ENCODE measurements at regions not wholly inside any gene's neighbourhood (a gene's known extent, or its start where the extent isn't known, plus 50 kb on each side); places are given as distances from the start of the nearest gene placed in this dataset.

GRCh38 chr11:26243426-26243825 is 88.5 kb upstream of the ANO3 start:
- DNase-seq (ENCODE audit: low read depth), result no peak

- peak; percentile 46 for DNase-seq (ENCODE audit: low read depth)
These were observed 87.7 kb upstream of the ANO3 start for GRCh38 chr11:26244207-26244606.

GRCh38 chr11:26245046-26245445 is 86.9 kb upstream of the ANO3 start:
- no peak for DNase-seq (ENCODE audit: low read depth)

GRCh38 chr11:26247340-26247739 is 84.6 kb upstream of the ANO3 start:
- peak; percentile 78 for DNase-seq (ENCODE audit: low read depth)

GRCh38 chr11:26248661-26249060 is 83.3 kb upstream of the ANO3 start:
- DNase-seq (ENCODE audit: low read depth), result no peak

GRCh38 chr11:26254378-26254777 is 77.6 kb upstream of the ANO3 start:
- DNase-seq (ENCODE audit: low read depth), result no peak

- no peak for DNase-seq (ENCODE audit: low read depth)
These were observed 68.2 kb upstream of the ANO3 start for GRCh38 chr11:26263769-26264168.

GRCh38 chr11:26264266-26264665 is 67.7 kb upstream of the ANO3 start:
- no peak for DNase-seq (ENCODE audit: low read depth)

GRCh38 chr11:26268980-26269660 is 62.8 kb upstream of the ANO3 start:
- no peak for DNase-seq (ENCODE audit: low read depth)

GRCh38 chr11:26271666-26272065 is 60.3 kb upstream of the ANO3 start:
- no peak for DNase-seq (ENCODE audit: low read depth)

- no peak for DNase-seq (ENCODE audit: low read depth)
These were observed 55.0 kb upstream of the ANO3 start for GRCh38 chr11:26276798-26277424.

GRCh38 chr11:26278354-26278753 is 53.6 kb upstream of the ANO3 start:
- DNase-seq (ENCODE audit: low read depth), result no peak
